Fibroblast of the conjunctiva (primary cell): ENCODE measurements at regions not wholly inside any gene's neighbourhood (a gene's known extent, or its start where the extent isn't known, plus 50 kb on each side); places are given as distances from the start of the nearest gene placed in this dataset.

Source experiments
- DNase-seq: peaks from one replicate; pipeline ENCODE4 v3.0.0-alpha.2; 2010; ENCODE audit warnings: low read depth

DNA sequence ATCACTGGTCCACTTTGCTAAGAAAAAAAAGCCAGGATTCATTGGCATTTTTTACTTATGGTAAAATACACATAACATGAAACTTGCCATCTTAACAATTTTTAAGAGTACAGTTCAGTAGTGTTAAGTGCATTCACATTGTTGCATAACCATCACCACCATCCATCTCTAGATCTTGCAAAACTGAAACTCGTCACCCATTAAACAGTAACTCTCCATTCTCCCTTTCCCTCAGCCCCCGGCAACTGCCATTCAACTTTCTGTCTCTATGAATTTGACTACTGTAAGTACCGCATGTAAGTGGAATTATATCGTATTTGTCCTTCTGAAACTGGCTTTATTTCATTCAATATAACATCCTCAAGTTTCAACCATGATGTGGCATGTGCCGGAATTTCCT, 56.3 kb upstream of the LNX1 start:
- no peak for DNase-seq

DNA sequence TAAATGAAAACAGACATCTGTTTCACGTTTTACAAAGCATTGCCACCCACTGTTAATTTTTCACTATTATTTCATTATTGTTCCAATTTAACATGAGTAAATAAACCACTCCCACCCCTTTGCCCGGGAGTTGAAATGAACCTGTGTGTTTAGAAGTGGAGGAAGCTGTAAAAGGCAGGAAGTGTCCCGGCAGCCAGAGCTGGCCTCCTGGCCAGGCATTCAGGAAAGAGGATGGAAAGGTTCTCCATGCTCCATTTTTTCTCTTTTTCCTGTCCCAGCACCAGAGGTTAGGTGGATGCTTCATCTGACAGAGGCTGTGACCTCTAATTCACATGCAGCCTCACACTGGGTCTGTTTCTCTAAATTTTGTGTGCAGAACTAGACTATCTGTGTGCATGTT, 55.5 kb upstream of the LNX1 start:
- no peak for DNase-seq

DNA sequence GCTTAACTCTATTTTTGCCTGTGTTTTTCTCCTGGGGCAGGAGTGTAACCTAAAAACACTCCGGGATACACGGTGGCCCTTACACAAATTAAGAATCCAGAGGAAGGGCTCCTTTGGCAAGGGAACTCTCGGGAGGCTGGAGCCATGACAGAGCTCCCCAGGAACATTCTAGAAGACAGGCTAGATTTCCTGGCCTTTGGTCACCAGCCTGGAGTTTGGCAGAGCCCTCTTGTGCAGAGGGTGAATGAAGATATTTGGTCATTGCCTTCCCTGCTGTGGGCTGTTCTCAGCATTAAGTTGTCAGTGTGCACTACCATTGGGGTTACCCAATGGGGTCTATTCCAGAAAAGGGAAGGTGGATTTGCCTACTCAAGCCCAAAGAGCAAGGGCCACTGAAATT, 53.8 kb upstream of the LNX1 start:
- DNase-seq = no peak

DNA sequence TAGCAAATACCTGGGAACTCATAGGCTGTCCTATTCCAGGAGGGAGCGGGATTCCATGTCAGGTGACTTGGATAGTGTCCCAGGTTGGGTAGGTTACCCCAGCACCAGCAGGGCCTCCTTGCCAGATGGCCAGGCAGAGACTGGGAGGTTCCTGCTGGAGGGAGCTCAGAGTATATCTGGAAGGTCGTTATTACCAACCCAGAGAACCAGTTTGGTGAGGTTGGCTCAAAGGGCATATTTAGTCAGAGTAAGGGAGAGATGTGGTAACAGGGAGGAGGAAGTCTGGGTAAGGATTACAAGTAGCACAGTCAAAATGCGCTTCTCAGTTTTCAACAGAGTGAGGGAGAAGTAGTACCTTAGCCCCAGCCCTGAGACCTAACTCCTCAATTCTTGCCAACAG, 53.3 kb upstream of the LNX1 start:
- DNase-seq = no peak
